ENCODE measurements at regions not wholly inside any gene's neighbourhood (a gene's known extent, or its start where the extent isn't known, plus 50 kb on each side); places are given as distances from the start of the nearest gene placed in this dataset.

GRCh38 chr6:81565071-81565470 is 187.4 kb downstream of the TENT5A start:
- no peak for TF ChIP-seq CTCF (IDR thresholded peaks at IDR 0.05; ENCODE audit: poor library complexity)
- no peak for TF ChIP-seq EZH2 (IDR thresholded peaks at IDR 0.05; ENCODE audit: borderline replicate concordance)

Measured in hepatocyte (in vitro differentiated cells).